ENCODE measurements at regions not wholly inside any gene's neighbourhood (a gene's known extent, or its start where the extent isn't known, plus 50 kb on each side); places are given as distances from the start of the nearest gene placed in this dataset.

GRCh38 chr1:209062081-209062620, 521.4 kb upstream of the CAMK1G start:
- no peak for DNase-seq (ENCODE audit: low spot score)

GRCh38 chr1:209062863-209063262, 520.7 kb upstream of the CAMK1G start:
- no peak for DNase-seq (ENCODE audit: low spot score)

- no peak for DNase-seq (ENCODE audit: low spot score)
Measured at GRCh38 chr1:209063767-209064659, 519.5 kb upstream of the CAMK1G start.

- DNase-seq (ENCODE audit: low spot score): no peak
Measured at GRCh38 chr1:209064850-209065706, 518.4 kb upstream of the CAMK1G start.

- no peak for DNase-seq (ENCODE audit: low spot score)
Measured at GRCh38 chr1:209072481-209072880, 511.0 kb upstream of the CAMK1G start.

- no peak for DNase-seq (ENCODE audit: low spot score)
Measured at GRCh38 chr1:209073879-209074278, 509.6 kb upstream of the CAMK1G start.

GRCh38 chr1:209074575-209075250, 508.8 kb upstream of the CAMK1G start:
- DNase-seq (ENCODE audit: low spot score): no peak

- DNase-seq (ENCODE audit: low spot score): no peak
Measured at GRCh38 chr1:209076688-209077087, 506.8 kb upstream of the CAMK1G start.

- DNase-seq (ENCODE audit: low spot score): no peak
Measured at GRCh38 chr1:209080170-209080781, 503.2 kb upstream of the CAMK1G start.

- no peak for DNase-seq (ENCODE audit: low spot score)
Measured at GRCh38 chr1:209086486-209087192, 496.9 kb upstream of the CAMK1G start.

- no peak for DNase-seq (ENCODE audit: low spot score)
Measured at GRCh38 chr1:209094384-209094783, 489.1 kb upstream of the CAMK1G start.

- DNase-seq (ENCODE audit: low spot score): no peak
Measured at GRCh38 chr1:209095627-209096595, 487.6 kb upstream of the CAMK1G start.

- no peak for DNase-seq (ENCODE audit: low spot score)
Measured at GRCh38 chr1:209100460-209100859, 483.1 kb upstream of the CAMK1G start.

GRCh38 chr1:209101106-209101505, 482.4 kb upstream of the CAMK1G start:
- no peak for DNase-seq (ENCODE audit: low spot score)

GRCh38 chr1:209102120-209102519, 481.4 kb upstream of the CAMK1G start:
- DNase-seq (ENCODE audit: low spot score): no peak

GRCh38 chr1:209102531-209102930, 481.0 kb upstream of the CAMK1G start:
- DNase-seq (ENCODE audit: low spot score): no peak

GRCh38 chr1:209103092-209103491, 480.4 kb upstream of the CAMK1G start:
- DNase-seq (ENCODE audit: low spot score): no peak

GRCh38 chr1:209104646-209105045, 478.9 kb upstream of the CAMK1G start:
- no peak for DNase-seq (ENCODE audit: low spot score)

- DNase-seq (ENCODE audit: low spot score): no peak
Measured at GRCh38 chr1:209105701-209106100, 477.8 kb upstream of the CAMK1G start.
